ENCODE measurements at regions not wholly inside any gene's neighbourhood (a gene's known extent, or its start where the extent isn't known, plus 50 kb on each side); places are given as distances from the start of the nearest gene placed in this dataset.
A peak's percentile ranks its signal among the peaks of the same experiment; 100 is the strongest.
"Not testable (repeated sequence)": the region's sequence is repeated elsewhere in the genome, so short reads cannot be mapped to it uniquely, and the experiment has no call there.

DNA sequence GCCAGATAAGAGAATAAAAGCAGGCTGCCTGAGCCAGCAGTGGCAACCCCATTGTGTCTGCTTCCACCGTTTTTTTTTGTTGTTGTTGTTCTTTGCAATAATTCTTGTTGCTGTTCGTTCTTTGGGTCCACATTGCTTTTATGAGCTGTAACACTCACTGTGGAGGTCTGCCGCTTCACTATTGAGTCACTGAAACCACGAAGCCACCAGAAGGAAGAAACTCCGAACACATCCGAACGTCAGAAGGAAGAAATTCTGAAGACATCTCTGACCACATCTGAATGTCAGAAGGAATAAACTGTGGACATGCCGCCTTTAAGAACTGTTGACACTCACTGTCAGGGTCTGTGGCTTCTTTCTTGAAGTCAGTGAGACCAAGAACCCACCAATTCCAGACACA, 110.5 kb downstream of the PCDH18 start:
- TF ChIP-seq, protein P1, sequence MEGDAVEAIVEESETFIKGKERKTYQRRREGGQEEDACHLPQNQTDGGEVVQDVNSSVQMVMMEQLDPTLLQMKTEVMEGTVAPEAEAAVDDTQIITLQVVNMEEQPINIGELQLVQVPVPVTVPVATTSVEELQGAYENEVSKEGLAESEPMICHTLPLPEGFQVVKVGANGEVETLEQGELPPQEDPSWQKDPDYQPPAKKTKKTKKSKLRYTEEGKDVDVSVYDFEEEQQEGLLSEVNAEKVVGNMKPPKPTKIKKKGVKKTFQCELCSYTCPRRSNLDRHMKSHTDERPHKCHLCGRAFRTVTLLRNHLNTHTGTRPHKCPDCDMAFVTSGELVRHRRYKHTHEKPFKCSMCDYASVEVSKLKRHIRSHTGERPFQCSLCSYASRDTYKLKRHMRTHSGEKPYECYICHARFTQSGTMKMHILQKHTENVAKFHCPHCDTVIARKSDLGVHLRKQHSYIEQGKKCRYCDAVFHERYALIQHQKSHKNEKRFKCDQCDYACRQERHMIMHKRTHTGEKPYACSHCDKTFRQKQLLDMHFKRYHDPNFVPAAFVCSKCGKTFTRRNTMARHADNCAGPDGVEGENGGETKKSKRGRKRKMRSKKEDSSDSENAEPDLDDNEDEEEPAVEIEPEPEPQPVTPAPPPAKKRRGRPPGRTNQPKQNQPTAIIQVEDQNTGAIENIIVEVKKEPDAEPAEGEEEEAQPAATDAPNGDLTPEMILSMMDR (IDR thresholded peaks at IDR 0.05): no peak
- H3K4me1 Mint-ChIP-seq (ENCODE audit: low read depth): peaks cover 14% of the 10 kb centered on the region; the same call in 1 of the 2 replicates
- H3K27me3 Mint-ChIP-seq (ENCODE audit: insufficient read depth): peaks cover 1% of the 10 kb centered on the region
- no peak overlapping the region; the same call in 1 of the 2 replicates for H3K27ac Mint-ChIP-seq
- peak overlapping the region; percentile 16; the same call in 1 of the 2 replicates for H3K4me3 Mint-ChIP-seq
- peaks cover 7% of the 10 kb centered on the region for H3K9me3 Mint-ChIP-seq
- DNase-seq: no peak
- H3K36me3 Mint-ChIP-seq (ENCODE audit: low read depth): peaks cover 7% of the 10 kb centered on the region

- DNase-seq: no peak
- Mint-ChIP-seq H3K27me3 (ENCODE audit: insufficient read depth) (peaks cover 1% of the 10 kb centered on the region), H3K4me3 (no peak overlapping the region), H3K27ac (no peak overlapping the region), H3K9me3 (peaks cover 7% of the 10 kb centered on the region), H3K36me3 (ENCODE audit: low read depth) (peaks cover 7% of the 10 kb centered on the region), H3K4me1 (ENCODE audit: low read depth) (peaks cover 14% of the 10 kb centered on the region; the same call in 1 of the 2 replicates)
- TF ChIP-seq, protein P1 (IDR thresholded peaks at IDR 0.05): no peak
These were observed 111.3 kb downstream of the PCDH18 start for GRCh38 chr4:137420901-137421396.

DNA sequence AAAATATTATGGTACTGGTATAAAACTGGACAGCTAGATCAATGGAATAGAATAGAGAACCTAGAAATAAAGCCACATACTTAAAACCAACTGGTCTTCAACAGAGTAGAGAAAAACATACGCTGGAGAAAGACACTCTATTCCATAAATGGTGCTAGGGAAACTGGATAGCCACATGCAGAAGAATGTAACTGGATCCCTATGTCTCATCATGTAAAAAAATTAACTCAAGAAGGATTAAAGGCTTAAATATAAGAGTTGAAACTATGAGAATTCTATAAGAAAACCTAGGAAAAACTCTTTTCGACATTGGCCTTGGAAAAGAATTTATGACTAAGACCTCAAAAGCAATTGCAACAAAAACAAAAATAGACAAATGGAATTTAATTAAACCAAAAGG, 114.6 kb downstream of the PCDH18 start:
- TF ChIP-seq, protein P1 (IDR thresholded peaks at IDR 0.05): no peak
- peaks cover 7% of the 10 kb centered on the region for H3K9me3 Mint-ChIP-seq
- DNase-seq: peak; percentile 3
- H3K27ac Mint-ChIP-seq: no peak overlapping the region
- H3K27me3 Mint-ChIP-seq (ENCODE audit: insufficient read depth): no peaks in the 10 kb centered on the region; the same call in 1 of the 2 replicates
- H3K4me1 Mint-ChIP-seq (ENCODE audit: low read depth): peaks cover 14% of the 10 kb centered on the region; the same call in 1 of the 2 replicates
- no peak overlapping the region for H3K4me3 Mint-ChIP-seq
- H3K36me3 Mint-ChIP-seq (ENCODE audit: low read depth): peaks cover 7% of the 10 kb centered on the region

- H3K9me3 Mint-ChIP-seq: no peaks in the 10 kb centered on the region
- H3K27ac Mint-ChIP-seq: no peak overlapping the region
- H3K27me3 Mint-ChIP-seq (ENCODE audit: insufficient read depth): no peaks in the 10 kb centered on the region
- TF ChIP-seq, protein P1 (IDR thresholded peaks at IDR 0.05): no peak
- no peaks in the 10 kb centered on the region for H3K36me3 Mint-ChIP-seq (ENCODE audit: low read depth)
- H3K4me3 Mint-ChIP-seq: no peak overlapping the region
- no peak for DNase-seq
- H3K4me1 Mint-ChIP-seq (ENCODE audit: low read depth): peaks cover 7% of the 10 kb centered on the region; the same call in 1 of the 2 replicates
These were observed 117.5 kb downstream of the PCDH18 start for GRCh38 chr4:137414802-137415201.

DNA sequence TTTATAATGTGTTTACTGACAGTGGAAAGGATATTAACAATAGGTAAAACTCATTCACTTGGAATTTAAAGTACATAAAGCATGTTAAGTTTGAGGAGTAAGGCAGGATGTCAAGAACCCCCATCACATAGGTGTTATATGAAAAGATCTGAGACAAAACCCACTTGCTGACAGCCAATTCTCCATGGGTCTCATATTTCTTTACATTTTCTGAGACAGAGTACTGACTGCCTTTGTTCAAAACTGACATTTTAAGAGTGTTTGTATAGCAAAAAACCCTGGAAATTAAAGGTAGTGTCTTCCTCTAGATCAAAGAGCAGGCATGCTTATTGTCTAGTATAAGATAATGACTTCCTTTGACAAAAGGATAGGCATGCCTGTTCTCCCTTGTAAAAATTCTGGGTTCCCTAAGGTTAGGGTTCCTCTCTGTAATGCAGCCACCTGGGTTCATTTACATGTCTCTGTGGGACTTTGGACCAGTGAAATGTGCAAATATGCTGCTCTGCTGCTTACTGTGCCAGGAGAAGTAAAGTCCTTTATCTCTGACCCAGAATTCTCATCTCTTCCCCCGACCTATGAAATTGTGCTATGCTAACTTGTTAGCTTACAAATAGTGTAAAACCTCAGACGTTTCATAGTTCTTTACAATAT, 123.6 kb downstream of the PCDH18 start:
- TF ChIP-seq, protein P1 (IDR thresholded peaks at IDR 0.05): no peak
- no peaks in the 10 kb centered on the region for H3K4me1 Mint-ChIP-seq (ENCODE audit: low read depth)

GRCh38 chr4:137405833-137406232, 126.5 kb downstream of the PCDH18 start:
- H3K4me1 Mint-ChIP-seq (ENCODE audit: low read depth); H3K9me3 Mint-ChIP-seq; H3K36me3 Mint-ChIP-seq (ENCODE audit: low read depth); H3K27ac Mint-ChIP-seq; H3K27me3 Mint-ChIP-seq (ENCODE audit: insufficient read depth); H3K4me3 Mint-ChIP-seq; DNase-seq: not testable (repeated sequence)

More for the DNA sequence above, 123.6 kb downstream of the PCDH18 start:
- Mint-ChIP-seq H3K36me3 (ENCODE audit: low read depth) (no peaks in the 10 kb centered on the region), H3K27ac (no peak overlapping the region), H3K9me3 (no peaks in the 10 kb centered on the region; the same call in 1 of the 2 replicates), H3K27me3 (ENCODE audit: insufficient read depth) (no peaks in the 10 kb centered on the region; the same call in 1 of the 2 replicates), H3K4me3 (no peak overlapping the region)
- DNase-seq: no peak

All from HFFc6 (cell line).